Neutrophil (primary cell): ENCODE measurements at regions not wholly inside any gene's neighbourhood (a gene's known extent, or its start where the extent isn't known, plus 50 kb on each side); places are given as distances from the start of the nearest gene placed in this dataset.

Experiments
- H3K27ac ChIP-seq: fragments of 200-600 bp; sonication (generic); 2 replicates; pipeline ENCODE4 v1.5.1; 2016; ENCODE audit warnings: mild to moderate bottlenecking, moderate library complexity
- H3K27me3 ChIP-seq: fragments of 200-600 bp; sonication (generic); 2 replicates; pipeline ENCODE4 v1.6.0; 2016; ENCODE audit warnings: mild to moderate bottlenecking
- H3K36me3 ChIP-seq: fragments of 200-600 bp; sonication (generic); 2 replicates; pipeline ENCODE4 v1.5.1; 2017
- H3K4me1 ChIP-seq, 2 experiments: fragments of 200-600 bp in 1 of 2; sonication (generic) in 1 of 2; 1 replicate in 1 of 2; 2 replicates in 1 of 2; pipeline versions ENCODE4 v1.5.1 to v1.6.1; 2013 to 2016; ENCODE audit warnings: low read depth in 1 of 2, low read length in 1 of 2, mild to moderate bottlenecking in 1 of 2, moderate library complexity in 1 of 2; ENCODE audit not compliant: control insufficient read depth in 1 of 2, insufficient read depth in 1 of 2
- H3K4me3 ChIP-seq, 2 experiments: fragments of 200-600 bp in 1 of 2; sonication (generic) in 1 of 2; 1 replicate in 1 of 2; 2 replicates in 1 of 2; pipeline ENCODE4 v1.5.1; 2013 to 2016; ENCODE audit warnings: low read depth in 1 of 2, low read length in 1 of 2, mild to moderate bottlenecking in 1 of 2, moderate library complexity in 1 of 2
- H3K9me3 ChIP-seq: fragments of 200-600 bp; sonication (generic); 2 replicates; pipeline ENCODE4 v1.5.1; 2016
- TF ChIP-seq, protein P1 (sequence below): fragments of 200-600 bp; sonication (generic); IDR thresholded peaks from 2 replicates; pipeline ENCODE4 v1.5.1; 2016; ENCODE audit warnings: antibody characterized with exemption

DNA sequence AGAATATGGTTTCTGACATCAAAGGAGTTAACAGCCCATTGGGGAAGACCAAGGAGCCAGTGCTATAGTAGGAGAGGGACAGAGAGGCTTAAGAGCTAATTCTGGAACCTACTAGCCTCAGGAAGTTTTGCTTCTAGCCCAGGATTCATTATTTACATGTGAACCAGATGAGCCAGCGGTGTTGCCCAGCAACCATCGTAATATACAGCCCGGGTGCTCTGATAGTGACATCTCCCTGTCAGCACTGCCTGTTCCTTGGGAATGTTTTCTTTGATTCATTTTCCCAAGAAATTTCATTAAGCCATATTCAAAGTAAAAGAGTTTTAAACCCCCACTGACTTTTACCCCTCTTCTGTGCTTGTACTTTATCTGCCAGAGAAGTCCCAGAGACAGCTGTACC, 217.4 kb upstream of the ADAMTSL1 start:
- peaks cover 4% of the 10 kb centered on the region for H3K27me3 ChIP-seq

DNA sequence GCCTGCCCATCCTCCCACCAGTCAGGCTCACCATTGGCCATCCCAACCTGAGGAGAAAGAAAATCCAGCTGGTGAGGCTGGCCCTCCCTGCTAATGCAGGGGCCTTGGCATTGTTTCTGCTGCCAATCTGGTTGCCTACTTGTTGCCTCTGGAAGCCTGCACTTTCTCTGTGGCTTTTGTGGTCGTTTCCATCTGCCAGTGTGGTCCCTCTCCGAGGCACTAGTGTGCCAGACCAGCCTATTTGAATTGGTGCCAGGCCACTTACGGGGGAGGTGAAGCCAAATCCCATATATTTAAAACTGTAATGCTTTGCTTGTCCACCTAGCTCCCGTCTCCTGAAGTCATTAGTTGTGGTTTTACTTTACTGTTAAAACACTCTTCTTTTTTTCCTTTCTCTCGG, 213.4 kb upstream of the ADAMTSL1 start:
- Histone ChIP-seq H3K27me3 (peaks cover 4% of the 10 kb centered on the region), H3K36me3 (no peaks in the 10 kb centered on the region), H3K27ac (no peak overlapping the region), H3K4me1 (no peaks in the 10 kb centered on the region), H3K9me3 (no peaks in the 10 kb centered on the region), H3K4me3 (no peak overlapping the region)
- TF ChIP-seq, protein P1, sequence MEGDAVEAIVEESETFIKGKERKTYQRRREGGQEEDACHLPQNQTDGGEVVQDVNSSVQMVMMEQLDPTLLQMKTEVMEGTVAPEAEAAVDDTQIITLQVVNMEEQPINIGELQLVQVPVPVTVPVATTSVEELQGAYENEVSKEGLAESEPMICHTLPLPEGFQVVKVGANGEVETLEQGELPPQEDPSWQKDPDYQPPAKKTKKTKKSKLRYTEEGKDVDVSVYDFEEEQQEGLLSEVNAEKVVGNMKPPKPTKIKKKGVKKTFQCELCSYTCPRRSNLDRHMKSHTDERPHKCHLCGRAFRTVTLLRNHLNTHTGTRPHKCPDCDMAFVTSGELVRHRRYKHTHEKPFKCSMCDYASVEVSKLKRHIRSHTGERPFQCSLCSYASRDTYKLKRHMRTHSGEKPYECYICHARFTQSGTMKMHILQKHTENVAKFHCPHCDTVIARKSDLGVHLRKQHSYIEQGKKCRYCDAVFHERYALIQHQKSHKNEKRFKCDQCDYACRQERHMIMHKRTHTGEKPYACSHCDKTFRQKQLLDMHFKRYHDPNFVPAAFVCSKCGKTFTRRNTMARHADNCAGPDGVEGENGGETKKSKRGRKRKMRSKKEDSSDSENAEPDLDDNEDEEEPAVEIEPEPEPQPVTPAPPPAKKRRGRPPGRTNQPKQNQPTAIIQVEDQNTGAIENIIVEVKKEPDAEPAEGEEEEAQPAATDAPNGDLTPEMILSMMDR: no peak

More for the DNA sequence above, 217.4 kb upstream of the ADAMTSL1 start:
- no peak overlapping the region for H3K4me3 ChIP-seq
- TF ChIP-seq, protein P1: no peak
- no peak overlapping the region for H3K27ac ChIP-seq
- H3K4me1 ChIP-seq: no peaks in the 10 kb centered on the region
- no peaks in the 10 kb centered on the region for H3K36me3 ChIP-seq
- no peaks in the 10 kb centered on the region for H3K9me3 ChIP-seq

DNA sequence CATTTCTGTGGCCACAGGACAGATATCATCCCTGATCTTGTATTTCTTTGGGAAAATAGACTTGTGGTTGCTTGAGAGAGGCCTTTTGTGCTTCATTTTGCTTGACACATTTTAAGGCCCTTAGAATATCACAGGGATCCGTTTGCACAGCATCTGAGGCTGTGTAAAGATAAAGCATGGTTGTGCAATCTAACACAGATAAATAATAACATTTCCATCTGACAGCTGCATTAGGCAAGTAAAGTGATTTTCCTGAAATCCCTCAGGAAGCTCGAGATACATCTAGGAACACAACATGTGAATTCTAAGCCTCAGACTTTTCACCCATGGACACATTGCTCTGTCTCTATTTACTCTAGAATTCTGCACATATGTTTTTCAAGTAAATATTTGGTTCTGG, 212.8 kb upstream of the ADAMTSL1 start:
- H3K27ac ChIP-seq: no peak overlapping the region
- no peaks in the 10 kb centered on the region for H3K36me3 ChIP-seq
- peaks cover 4% of the 10 kb centered on the region for H3K27me3 ChIP-seq
- H3K4me1 ChIP-seq: no peaks in the 10 kb centered on the region
- no peak overlapping the region for H3K4me3 ChIP-seq
- TF ChIP-seq, protein P1: no peak
- H3K9me3 ChIP-seq: no peaks in the 10 kb centered on the region

DNA sequence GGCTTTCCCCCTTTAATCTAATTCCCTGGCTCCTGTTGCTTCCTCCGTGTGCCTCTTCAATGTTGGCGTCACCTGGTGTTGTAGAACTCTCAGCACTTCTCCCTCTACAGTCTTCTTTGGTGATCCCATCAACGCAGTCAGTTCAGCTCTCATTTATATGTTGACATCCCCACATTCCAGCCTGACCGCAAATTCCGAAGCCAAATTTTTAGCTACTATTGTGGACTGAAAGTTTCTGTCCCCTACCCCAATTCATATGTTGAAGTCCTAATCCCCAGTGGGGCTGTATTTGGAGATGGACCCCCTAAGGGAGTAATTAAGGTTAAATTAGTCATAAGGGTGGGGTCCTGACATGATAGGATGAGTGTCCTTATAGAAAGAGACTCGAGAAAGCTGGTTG, 210.6 kb upstream of the ADAMTSL1 start:
- Histone ChIP-seq H3K4me1 (no peaks in the 10 kb centered on the region), H3K9me3 (no peaks in the 10 kb centered on the region), H3K36me3 (no peaks in the 10 kb centered on the region), H3K27me3 (peaks cover 4% of the 10 kb centered on the region), H3K4me3 (no peak overlapping the region), H3K27ac (no peak overlapping the region)
- TF ChIP-seq, protein P1: no peak

DNA sequence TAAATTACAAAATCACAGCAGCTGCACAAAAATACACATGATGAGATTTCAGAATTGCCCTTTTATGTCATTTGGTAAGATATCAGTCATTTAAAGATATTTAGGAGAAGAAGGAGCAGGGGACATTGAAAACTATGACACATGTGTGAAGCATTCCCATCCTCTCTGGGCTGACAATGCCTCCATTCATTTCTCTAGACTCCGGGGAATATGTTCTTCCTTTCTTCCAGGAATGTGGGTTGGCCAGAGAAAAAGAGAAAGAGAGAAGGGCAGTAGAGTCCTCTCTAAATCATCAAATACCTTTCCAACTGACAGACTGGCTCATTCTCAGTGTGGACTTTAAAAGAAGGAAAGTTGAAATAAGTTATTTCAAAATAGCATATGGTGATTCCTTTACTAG, 205.6 kb upstream of the ADAMTSL1 start:
- Histone ChIP-seq H3K4me3 (no peak overlapping the region), H3K27ac (no peak overlapping the region), H3K27me3 (no peaks in the 10 kb centered on the region), H3K4me1 (no peaks in the 10 kb centered on the region), H3K36me3 (no peaks in the 10 kb centered on the region), H3K9me3 (no peaks in the 10 kb centered on the region)
- TF ChIP-seq, protein P1: no peak

DNA sequence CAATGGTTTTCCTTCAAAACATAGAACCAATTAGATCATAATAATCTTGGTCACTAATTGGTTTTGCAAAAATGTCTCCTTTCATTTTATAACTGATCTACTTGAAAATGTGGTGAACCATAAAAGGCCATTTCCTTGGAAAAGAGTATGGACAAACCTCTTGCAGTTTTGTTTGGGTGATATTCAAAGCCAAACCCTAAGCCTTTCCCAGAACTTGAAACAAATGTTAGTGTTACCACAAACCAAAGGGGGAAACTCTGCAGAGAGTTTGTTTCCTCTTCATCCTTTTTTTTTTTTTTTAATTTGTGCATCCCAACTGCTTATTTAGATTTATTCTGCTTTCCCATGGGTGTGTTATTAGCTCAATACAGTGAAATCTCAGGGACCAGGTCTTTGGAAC, 204.4 kb upstream of the ADAMTSL1 start:
- TF ChIP-seq, protein P1: no peak
- Histone ChIP-seq H3K36me3 (no peaks in the 10 kb centered on the region), H3K27me3 (no peaks in the 10 kb centered on the region), H3K4me3 (no peak overlapping the region), H3K27ac (no peak overlapping the region), H3K4me1 (no peaks in the 10 kb centered on the region), H3K9me3 (no peaks in the 10 kb centered on the region)
